Small intestine (tissue), 7 donors: ENCODE measurements at regions not wholly inside any gene's neighbourhood (a gene's known extent, or its start where the extent isn't known, plus 50 kb on each side); places are given as distances from the start of the nearest gene placed in this dataset.

ENCODE experiments used
- DNase-seq, 2 donors: peaks; one replicate each; pipeline versions ENCODE4 v3.0.0 to v3.0.0-alpha.2; 2013
- FAIRE-seq: peaks from 2 replicates; lab custom pipeline; 2012; peaks lifted over from hg19 to GRCh38; lab: Jason Lieb, UNC
- H3K27ac ChIP-seq, 3 donors: one replicate each; pipeline ENCODE4 v1.5.1; 2013; ENCODE audit warnings: low read length in 2 of 3, mild to moderate bottlenecking in 2 of 3, control low read depth in 1 of 3, inconsistent platforms in 1 of 3, low read depth in 1 of 3, moderate library complexity in 1 of 3
- H3K27me3 ChIP-seq, 3 donors: one replicate each; pipeline ENCODE4 v1.6.1; 2013; ENCODE audit warnings: low read length in 3 of 3, inconsistent platforms in 1 of 3; ENCODE audit not compliant: control insufficient read depth in 3 of 3, insufficient read depth in 3 of 3
- H3K36me3 ChIP-seq, 3 donors: one replicate each; pipeline ENCODE4 v1.6.1; 2013; ENCODE audit warnings: low read length in 3 of 3, inconsistent platforms in 1 of 3, low read depth in 1 of 3, mild to moderate bottlenecking in 1 of 3, moderate library complexity in 1 of 3; ENCODE audit not compliant: control insufficient read depth in 3 of 3, insufficient read depth in 2 of 3
- H3K4me1 ChIP-seq, 3 donors: one replicate each; pipeline ENCODE4 v1.6.1; 2013; ENCODE audit warnings: low read length in 2 of 3, inconsistent platforms in 1 of 3, low read depth in 1 of 3, mild to moderate bottlenecking in 1 of 3, moderate library complexity in 1 of 3; ENCODE audit not compliant: control insufficient read depth in 3 of 3, insufficient read depth in 2 of 3
- H3K4me3 ChIP-seq, 3 donors: one replicate each; pipeline ENCODE4 v1.5.1; 2013; ENCODE audit warnings: low read length in 3 of 3, control low read depth in 1 of 3, inconsistent platforms in 1 of 3, low read depth in 1 of 3, mild to moderate bottlenecking in 1 of 3, moderate library complexity in 1 of 3
- H3K9me3 ChIP-seq, 2 donors: one replicate each; pipeline ENCODE4 v1.6.1; 2013; ENCODE audit warnings: low read depth in 1 of 2, low read length in 1 of 2; ENCODE audit not compliant: control insufficient read depth in 2 of 2, insufficient read depth in 1 of 2
- WGBS, 3 donors: extraction: QIAGEN DNeasy Blood & Tissue Kit; methylation state at CpG; one replicate each; pipeline ENCODE4 v1.1.7; 2013; 5-methylcytosine and 5-hydroxymethylcytosine counted together
- donor health status: healthy with polysubstance abuse.
- donor health status: control.
- donor health status: control.
- donor health status: Bipolar disorder and iron deficiency.
- donor health status: healthy.

- Histone ChIP-seq H3K36me3 (no peaks in the 10 kb centered on the region), H3K4me1 (no peaks in the 10 kb centered on the region), H3K27ac (no peak overlapping the region), H3K4me3 (no peak overlapping the region), H3K27me3 (no peaks in the 10 kb centered on the region), H3K9me3 (no peaks in the 10 kb centered on the region)
- no peak for DNase-seq
- no peak for FAIRE-seq
Measured at GRCh38 chr4:104093247-104093646, 373.5 kb upstream of the TACR3 start.

DNA sequence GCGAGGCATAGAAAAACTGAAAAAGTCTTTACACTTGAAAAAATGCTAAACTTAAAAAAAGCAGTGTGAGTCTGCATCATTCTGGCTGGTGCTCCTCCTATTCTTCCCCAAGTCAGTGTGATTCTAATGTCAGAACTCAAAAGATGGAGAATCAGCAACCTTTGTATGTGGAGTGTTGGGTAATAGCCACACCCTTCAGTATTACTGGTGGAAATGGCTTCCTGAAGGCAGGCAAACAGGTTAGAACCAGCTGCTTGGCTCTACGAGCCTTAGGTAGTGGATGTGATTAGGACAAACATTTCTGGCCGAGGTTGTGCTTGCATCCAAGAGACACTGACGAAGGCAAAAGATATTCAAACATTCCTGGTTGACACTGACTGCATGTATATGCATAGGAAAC lies 353.4 kb upstream of the TACR3 start:
- no peaks in the 10 kb centered on the region for H3K4me1 ChIP-seq
- no peak overlapping the region for H3K4me3 ChIP-seq
- FAIRE-seq (no peak), DNase-seq (no peak)
- H3K27me3 ChIP-seq = no peaks in the 10 kb centered on the region
- no peaks in the 10 kb centered on the region for H3K36me3 ChIP-seq
- WGBS, 3 donors = 49 to 68% (median 51%) methylated on average over 4 of the region's 4 CpGs
- no peak overlapping the region for H3K27ac ChIP-seq
- H3K9me3 ChIP-seq = peaks cover 0 to 2% of the 10 kb centered on the region in 2 donors

- no peak overlapping the region for H3K27ac ChIP-seq
- no peaks in the 10 kb centered on the region for H3K4me1 ChIP-seq
- no peaks in the 10 kb centered on the region for H3K36me3 ChIP-seq
- no peak overlapping the region for H3K4me3 ChIP-seq
- H3K27me3 ChIP-seq = no peaks in the 10 kb centered on the region
- DNase-seq = no peak
- H3K9me3 ChIP-seq = peaks cover 0 to 2% of the 10 kb centered on the region in 2 donors
- WGBS, 3 donors = 54 to 62% (median 57%) methylated on average over 2 of the region's 2 CpGs
- no peak for FAIRE-seq
Measured at GRCh38 chr4:104066533-104066932, 346.7 kb upstream of the TACR3 start.

DNA sequence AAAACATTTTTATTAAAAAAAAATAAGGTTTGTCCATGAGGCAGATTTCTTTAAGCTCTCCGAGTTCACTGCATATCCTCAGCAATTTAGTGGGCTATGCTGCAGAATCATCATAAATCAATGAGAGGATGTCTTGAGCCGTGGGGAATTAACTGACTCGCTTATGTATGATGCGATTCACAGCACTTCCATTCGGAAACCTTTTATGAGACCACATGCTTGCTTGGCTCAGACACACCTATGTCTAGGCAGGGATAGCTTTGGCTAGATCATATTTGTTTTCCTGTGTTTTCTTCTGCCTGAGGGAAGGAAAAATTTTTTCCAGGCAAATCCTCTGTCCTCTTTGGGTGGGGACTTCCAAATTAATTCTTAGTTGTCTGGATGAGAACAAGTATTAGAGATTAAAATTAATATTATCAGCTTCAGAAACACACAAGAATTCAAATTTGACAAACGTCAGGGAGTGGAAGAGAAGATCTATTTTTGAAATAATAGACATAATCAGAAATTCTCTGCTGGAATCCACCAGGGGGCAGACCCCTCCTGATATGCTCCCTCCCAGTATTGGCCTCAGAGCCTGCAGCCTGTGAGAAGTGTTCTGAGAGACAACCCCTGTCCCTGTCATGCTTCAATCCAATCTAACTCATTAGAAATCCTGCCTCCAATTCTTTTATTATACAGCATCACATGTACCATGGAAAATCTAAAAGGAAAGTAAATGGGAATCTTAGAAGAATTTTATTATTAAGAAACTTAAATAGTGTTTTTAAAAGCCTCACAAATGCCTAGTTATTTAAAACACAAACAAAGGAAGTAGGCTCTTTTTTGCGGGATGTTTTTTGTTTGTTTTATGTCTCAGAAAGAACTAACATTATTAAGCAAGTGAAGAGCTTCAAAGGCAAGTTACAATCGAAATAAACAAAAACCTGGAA lies 345.1 kb upstream of the TACR3 start:
- peak; percentile 35 to 60 for DNase-seq
- no peaks in the 10 kb centered on the region for H3K9me3 ChIP-seq
- H3K4me3 ChIP-seq = no peak overlapping the region
- H3K27ac ChIP-seq = no peak overlapping the region
- H3K4me1 ChIP-seq = no peaks in the 10 kb centered on the region
- no peak for FAIRE-seq
- H3K36me3 ChIP-seq = no peaks in the 10 kb centered on the region
- no peaks in the 10 kb centered on the region for H3K27me3 ChIP-seq
- WGBS, 3 donors = 34 to 45% (median 35%) methylated on average over 8 of the region's 8 CpGs

- Histone ChIP-seq H3K4me1 (no peaks in the 10 kb centered on the region), H3K27ac (no peak overlapping the region), H3K4me3 (no peak overlapping the region), H3K27me3 (no peaks in the 10 kb centered on the region), H3K9me3 (no peaks in the 10 kb centered on the region), H3K36me3 (no peaks in the 10 kb centered on the region)
- DNase-seq (no peak), FAIRE-seq (no peak)
- WGBS, 3 donors = 56 to 72% (median 66%) methylated on average over 2 of the region's 2 CpGs
Measured at GRCh38 chr4:104063341-104063740, 343.6 kb upstream of the TACR3 start.

DNA sequence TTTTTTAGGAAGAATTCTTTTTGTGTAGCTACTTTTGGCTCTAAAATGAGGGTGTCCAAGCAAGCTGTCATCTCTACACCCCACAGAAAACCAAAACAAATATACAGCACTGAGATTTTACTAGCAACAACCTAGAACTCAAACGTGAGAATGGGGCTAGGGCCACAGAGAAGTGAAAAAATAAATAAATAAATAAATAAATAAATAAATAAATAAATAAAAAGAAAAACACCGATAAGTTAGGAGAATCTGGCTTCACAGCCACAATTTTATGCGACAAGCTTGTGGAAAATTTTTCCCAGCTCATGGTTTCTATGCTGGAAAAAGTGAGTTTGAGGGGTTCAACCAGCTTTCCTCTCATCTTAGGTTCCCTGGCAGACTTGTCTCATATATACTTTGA lies 324.6 kb upstream of the TACR3 start:
- 61 to 65% (median 63%) methylated on average over 3 of the region's 3 CpGs for WGBS, 3 donors
- no peak for FAIRE-seq

GRCh38 chr4:104032896-104033295 lies 313.1 kb upstream of the TACR3 start:
- no peak overlapping the region for H3K4me3 ChIP-seq
- DNase-seq (no peak), FAIRE-seq (no peak)
- H3K36me3 ChIP-seq = no peaks in the 10 kb centered on the region
- no peaks in the 10 kb centered on the region for H3K4me1 ChIP-seq
- H3K9me3 ChIP-seq = no peaks in the 10 kb centered on the region
- no peaks in the 10 kb centered on the region for H3K27me3 ChIP-seq
- 54 to 66% (median 64%) methylated on average over 5 of the region's 5 CpGs for WGBS, 3 donors
- no peak overlapping the region for H3K27ac ChIP-seq

More for the DNA sequence above, 324.6 kb upstream of the TACR3 start:
- H3K9me3 ChIP-seq = no peaks in the 10 kb centered on the region
- no peak for DNase-seq
- H3K4me1 ChIP-seq = no peaks in the 10 kb centered on the region
- no peak overlapping the region for H3K27ac ChIP-seq
- H3K27me3 ChIP-seq = no peaks in the 10 kb centered on the region
- no peaks in the 10 kb centered on the region for H3K36me3 ChIP-seq
- H3K4me3 ChIP-seq = no peak overlapping the region

- Histone ChIP-seq H3K4me3 (no peak overlapping the region), H3K9me3 (no peaks in the 10 kb centered on the region), H3K4me1 (no peaks in the 10 kb centered on the region), H3K27me3 (no peaks in the 10 kb centered on the region), H3K36me3 (no peaks in the 10 kb centered on the region), H3K27ac (no peak overlapping the region)
- FAIRE-seq (no peak), DNase-seq (no peak)
Measured at GRCh38 chr4:104025251-104025650, 305.5 kb upstream of the TACR3 start.

DNA sequence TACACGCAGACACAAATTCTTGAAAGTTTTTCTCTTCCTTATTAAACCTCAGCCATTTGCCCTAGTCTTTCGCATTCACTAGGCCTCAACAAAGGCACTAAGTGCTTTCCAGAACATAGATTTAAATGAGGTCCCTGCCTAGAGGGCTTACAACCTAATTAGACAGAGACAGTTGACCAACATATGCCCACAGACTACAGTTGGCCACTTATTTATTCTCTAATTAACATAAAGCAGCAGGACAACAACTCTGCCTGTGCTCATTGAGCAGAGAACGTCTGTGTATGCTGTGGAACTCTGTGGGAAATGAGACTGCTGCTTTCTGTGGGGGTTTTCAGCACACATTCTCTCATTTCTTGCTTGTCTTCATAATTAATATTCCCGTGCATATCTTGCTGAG lies 303.0 kb upstream of the TACR3 start:
- Histone ChIP-seq H3K4me3 (no peak overlapping the region), H3K4me1 (no peaks in the 10 kb centered on the region), H3K9me3 (no peaks in the 10 kb centered on the region), H3K27me3 (no peaks in the 10 kb centered on the region), H3K36me3 (no peaks in the 10 kb centered on the region), H3K27ac (no peak overlapping the region)
- FAIRE-seq = no peak
- WGBS, 3 donors = 70 to 76% (median 70%) methylated on average over 4 of the region's 4 CpGs
- no peak for DNase-seq
